Endothelial cell (in vitro differentiated cells): ENCODE measurements at regions not wholly inside any gene's neighbourhood (a gene's known extent, or its start where the extent isn't known, plus 50 kb on each side); places are given as distances from the start of the nearest gene placed in this dataset.
A peak's percentile ranks its signal among the peaks of the same experiment; 100 is the strongest.
"Not testable (repeated sequence)": the region's sequence is repeated elsewhere in the genome, so short reads cannot be mapped to it uniquely, and the experiment has no call there.

Experiments
- DNase-seq: peaks from one replicate; pipeline ENCODE4 v3.0.0; 2021; ENCODE audit warnings: low spot score
- H3K27ac Mint-ChIP-seq: one replicate; pipeline ENCODE4 v1.8.0; 2021; ENCODE audit warnings: mixed read lengths, inconsistent platforms; ENCODE audit not compliant: unreplicated experiment
- H3K27me3 Mint-ChIP-seq: one replicate; pipeline ENCODE4 v1.8.0; 2021; ENCODE audit warnings: mild to moderate bottlenecking, moderate library complexity, mixed read lengths, inconsistent platforms; ENCODE audit not compliant: unreplicated experiment
- H3K36me3 Mint-ChIP-seq: one replicate; pipeline ENCODE4 v1.8.0; 2021; ENCODE audit warnings: mild to moderate bottlenecking, low read depth, mixed read lengths, inconsistent platforms; ENCODE audit not compliant: unreplicated experiment
- H3K4me1 Mint-ChIP-seq: one replicate; pipeline ENCODE4 v1.8.0; 2021; ENCODE audit warnings: mild to moderate bottlenecking, mixed read lengths, inconsistent platforms; ENCODE audit not compliant: unreplicated experiment
- H3K4me3 Mint-ChIP-seq: one replicate; pipeline ENCODE4 v1.8.0; 2021; ENCODE audit warnings: mild to moderate bottlenecking, mixed read lengths, inconsistent platforms; ENCODE audit not compliant: unreplicated experiment
- H3K9me3 Mint-ChIP-seq: one replicate; pipeline ENCODE4 v1.8.0; 2021; ENCODE audit warnings: mixed read lengths, inconsistent platforms; ENCODE audit not compliant: unreplicated experiment
- TF ChIP-seq, protein P1 (sequence below): fragments of 200-600 bp; sonication (generic); IDR thresholded peaks from one replicate; pipeline ENCODE4 v1.5.0; 2021; ENCODE audit warnings: antibody characterized with exemption; ENCODE audit not compliant: unreplicated experiment

DNA sequence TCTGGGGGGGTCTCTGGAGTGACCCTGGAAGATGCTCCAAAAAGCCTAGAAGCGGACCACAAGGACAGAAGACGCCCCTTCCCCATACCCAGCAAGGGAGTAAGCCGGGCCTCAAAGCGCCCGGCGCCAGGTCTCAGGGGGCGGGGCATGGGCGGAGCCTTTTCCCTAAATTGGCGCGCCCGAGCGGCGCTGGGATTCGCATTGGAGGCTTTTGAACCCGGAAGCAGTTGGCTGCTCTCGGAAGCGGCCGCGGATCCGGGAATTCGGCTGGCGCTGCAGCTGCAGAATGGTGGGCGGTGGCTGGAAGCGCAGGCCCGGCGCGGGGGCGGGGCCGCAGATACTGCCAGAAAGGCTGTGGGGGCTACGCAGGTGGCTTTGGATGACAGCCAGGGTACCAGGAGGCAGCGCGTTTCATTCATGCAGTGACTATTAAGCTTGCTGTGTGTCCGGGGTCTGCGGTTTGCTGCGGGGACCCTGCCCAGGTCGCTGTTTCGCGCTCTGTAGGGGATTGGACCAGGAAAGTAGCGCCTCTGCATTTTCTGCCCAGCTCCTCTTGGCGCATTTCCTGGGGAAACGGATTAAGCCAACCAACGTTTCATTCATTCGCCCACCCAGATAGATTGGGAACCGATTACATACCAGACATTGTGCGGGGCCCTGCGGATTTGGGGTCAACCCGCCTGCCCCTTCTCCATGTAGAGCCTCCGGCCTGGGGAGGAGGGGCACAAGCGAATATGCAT, 83.0 kb upstream of the FREM1 start:
- Mint-ChIP-seq H3K4me1 (peaks cover 20% of the 10 kb centered on the region), H3K27me3 (no peaks in the 10 kb centered on the region), H3K27ac (peak overlapping the region; percentile 62), H3K36me3 (peaks cover 3% of the 10 kb centered on the region), H3K9me3 (no peaks in the 10 kb centered on the region), H3K4me3 (peak overlapping the region; percentile 91)
- TF ChIP-seq, protein P1, sequence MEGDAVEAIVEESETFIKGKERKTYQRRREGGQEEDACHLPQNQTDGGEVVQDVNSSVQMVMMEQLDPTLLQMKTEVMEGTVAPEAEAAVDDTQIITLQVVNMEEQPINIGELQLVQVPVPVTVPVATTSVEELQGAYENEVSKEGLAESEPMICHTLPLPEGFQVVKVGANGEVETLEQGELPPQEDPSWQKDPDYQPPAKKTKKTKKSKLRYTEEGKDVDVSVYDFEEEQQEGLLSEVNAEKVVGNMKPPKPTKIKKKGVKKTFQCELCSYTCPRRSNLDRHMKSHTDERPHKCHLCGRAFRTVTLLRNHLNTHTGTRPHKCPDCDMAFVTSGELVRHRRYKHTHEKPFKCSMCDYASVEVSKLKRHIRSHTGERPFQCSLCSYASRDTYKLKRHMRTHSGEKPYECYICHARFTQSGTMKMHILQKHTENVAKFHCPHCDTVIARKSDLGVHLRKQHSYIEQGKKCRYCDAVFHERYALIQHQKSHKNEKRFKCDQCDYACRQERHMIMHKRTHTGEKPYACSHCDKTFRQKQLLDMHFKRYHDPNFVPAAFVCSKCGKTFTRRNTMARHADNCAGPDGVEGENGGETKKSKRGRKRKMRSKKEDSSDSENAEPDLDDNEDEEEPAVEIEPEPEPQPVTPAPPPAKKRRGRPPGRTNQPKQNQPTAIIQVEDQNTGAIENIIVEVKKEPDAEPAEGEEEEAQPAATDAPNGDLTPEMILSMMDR = no peak
- DNase-seq = peak; percentile 89

DNA sequence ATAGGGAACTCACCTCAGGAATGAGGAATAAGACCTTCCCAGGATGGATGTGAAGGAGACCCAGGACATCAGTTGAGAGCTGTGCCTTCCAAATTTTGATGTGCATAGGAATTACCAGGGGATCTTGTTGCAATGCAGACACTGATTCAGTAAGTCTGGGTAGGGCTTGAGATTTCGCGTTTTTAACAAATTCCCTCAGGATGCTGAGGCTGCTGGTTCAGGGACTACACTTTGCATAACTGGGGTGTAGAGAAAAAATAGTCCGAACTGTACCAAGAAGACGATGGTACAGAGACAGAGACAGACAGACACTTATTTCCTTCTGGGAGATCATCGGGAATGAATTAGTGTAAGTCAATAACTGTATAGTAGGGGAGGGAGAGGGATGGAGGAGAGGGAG, 82.3 kb upstream of the FREM1 start:
- TF ChIP-seq, protein P1 = no peak
- no peaks in the 10 kb centered on the region for H3K27me3 Mint-ChIP-seq
- peaks cover 6% of the 10 kb centered on the region for H3K36me3 Mint-ChIP-seq
- peak overlapping the region; percentile 91 for H3K4me3 Mint-ChIP-seq
- peak overlapping the region; percentile 87 for H3K27ac Mint-ChIP-seq
- no peak for DNase-seq
- H3K9me3 Mint-ChIP-seq = no peaks in the 10 kb centered on the region
- peaks cover 20% of the 10 kb centered on the region for H3K4me1 Mint-ChIP-seq

DNA sequence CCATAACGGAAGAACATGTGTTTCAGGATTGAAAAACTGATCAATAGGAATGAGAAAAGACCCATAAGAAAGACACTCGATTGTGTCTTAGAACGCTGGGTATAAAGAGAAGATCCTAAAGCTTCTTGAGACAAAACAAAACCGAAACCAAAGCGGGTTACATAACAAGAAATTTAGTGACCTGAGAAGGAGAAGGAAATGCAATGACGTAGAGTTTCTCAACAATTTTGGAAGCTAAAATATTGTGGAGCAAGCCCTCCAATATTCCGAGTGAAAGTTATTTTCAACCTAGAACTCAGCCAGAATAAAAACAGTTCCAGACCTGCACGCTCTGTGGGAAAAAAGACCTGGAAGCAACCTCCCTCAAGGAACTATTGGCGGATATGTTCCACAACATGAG, 81.9 kb upstream of the FREM1 start:
- Mint-ChIP-seq H3K9me3 (no peaks in the 10 kb centered on the region), H3K27me3 (no peaks in the 10 kb centered on the region), H3K4me1 (peaks cover 20% of the 10 kb centered on the region), H3K27ac (no peak overlapping the region), H3K4me3 (peak overlapping the region; percentile 91), H3K36me3 (peaks cover 6% of the 10 kb centered on the region)
- TF ChIP-seq, protein P1 = no peak
- no peak for DNase-seq

DNA sequence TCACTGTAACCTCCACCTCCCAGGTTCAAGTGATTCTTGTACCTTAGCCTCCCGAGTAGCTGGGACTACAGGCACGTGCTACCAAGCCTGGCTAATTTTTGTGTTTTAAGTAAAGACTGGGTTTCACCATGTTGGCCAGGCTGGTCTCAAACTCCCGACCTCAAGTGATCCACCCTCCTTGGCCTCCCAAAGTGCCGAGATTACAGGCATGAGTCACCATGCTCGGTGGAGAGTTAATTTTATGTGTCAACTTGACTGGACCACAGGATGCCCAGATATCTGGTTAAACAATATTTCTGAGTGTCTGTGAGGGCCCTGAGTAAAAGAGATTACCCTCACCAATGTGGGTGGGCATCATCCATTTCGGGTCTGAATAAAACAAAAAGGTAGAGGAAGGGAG, 80.4 kb upstream of the FREM1 start:
- not testable (repeated sequence) for H3K9me3 Mint-ChIP-seq, H3K27me3 Mint-ChIP-seq, H3K36me3 Mint-ChIP-seq, DNase-seq, H3K27ac Mint-ChIP-seq, H3K4me3 Mint-ChIP-seq
- H3K4me1 Mint-ChIP-seq = peaks cover 20% of the 10 kb centered on the region

DNA sequence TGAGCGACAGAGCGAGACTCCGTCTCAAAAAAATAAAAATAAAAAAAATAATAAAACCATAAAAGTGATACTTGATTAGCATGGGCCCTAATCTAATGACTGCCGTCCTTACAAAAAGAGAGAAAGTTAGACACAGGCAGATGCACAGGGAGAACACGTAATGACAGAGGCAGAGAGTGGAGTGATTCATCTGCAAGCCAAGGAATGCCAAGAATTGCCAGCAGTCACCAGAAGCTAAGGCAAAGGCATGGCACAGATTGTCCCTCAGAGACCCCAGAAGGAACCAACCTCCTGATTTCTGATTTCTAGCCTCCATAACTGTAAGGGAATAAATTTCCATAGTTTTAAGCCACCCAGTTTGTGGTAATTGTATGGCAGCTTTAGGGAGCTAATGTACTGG, 79.6 kb upstream of the FREM1 start:
- DNase-seq = no peak
- Mint-ChIP-seq H3K4me3 (no peak overlapping the region), H3K36me3 (peaks cover 6% of the 10 kb centered on the region), H3K27ac (no peak overlapping the region), H3K27me3 (no peaks in the 10 kb centered on the region), H3K4me1 (peaks cover 20% of the 10 kb centered on the region), H3K9me3 (no peaks in the 10 kb centered on the region)
- TF ChIP-seq, protein P1 = no peak

DNA sequence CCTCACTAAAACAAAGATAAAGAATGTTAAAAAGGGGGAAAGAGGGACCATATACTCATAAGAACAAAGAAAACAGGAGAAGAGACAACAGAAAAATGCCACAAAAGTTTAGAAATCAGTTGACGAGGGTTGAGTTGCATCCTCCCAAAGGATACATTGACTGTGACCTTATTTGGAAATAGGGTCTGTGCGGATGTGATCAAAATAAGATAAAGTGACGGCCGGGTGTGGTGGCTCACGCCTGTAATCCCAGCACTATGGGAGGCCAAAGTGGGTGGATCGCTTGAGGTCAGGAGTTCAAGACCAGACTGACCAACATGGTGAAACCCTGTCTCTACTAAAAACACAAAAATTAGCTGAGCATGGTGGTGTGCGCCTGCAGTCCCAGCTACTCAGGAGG, 79.1 kb upstream of the FREM1 start:
- not testable (repeated sequence) for H3K27me3 Mint-ChIP-seq
- peaks cover 20% of the 10 kb centered on the region for H3K4me1 Mint-ChIP-seq

More for the DNA sequence above, 79.1 kb upstream of the FREM1 start:
- not testable (repeated sequence) for H3K27ac Mint-ChIP-seq, H3K36me3 Mint-ChIP-seq, DNase-seq, H3K4me3 Mint-ChIP-seq, H3K9me3 Mint-ChIP-seq
